Liver (tissue), 8 donors: ENCODE measurements at regions not wholly inside any gene's neighbourhood (a gene's known extent, or its start where the extent isn't known, plus 50 kb on each side); places are given as distances from the start of the nearest gene placed in this dataset.

ENCODE experiments used
- DNase-seq: peaks from one replicate; pipeline ENCODE4 v3.0.0-alpha.2; 2017; ENCODE audit warnings: low spot score
- H3K27ac ChIP-seq, 2 donors: one replicate each; pipeline ENCODE4 v1.7.0; 2013; ENCODE audit warnings: inconsistent platforms in 2 of 2, low read length in 2 of 2, control low read depth in 1 of 2, low read depth in 1 of 2, mild to moderate bottlenecking in 1 of 2
- H3K27me3 ChIP-seq, 4 donors: one replicate each; pipeline versions ENCODE4 v1.6.1 to v1.7.0; 2013; ENCODE audit warnings: low read length in 3 of 4, inconsistent platforms in 1 of 4, mild to moderate bottlenecking in 1 of 4, moderate library complexity in 1 of 4; ENCODE audit not compliant: control insufficient read depth in 4 of 4, insufficient read depth in 4 of 4
- H3K36me3 ChIP-seq, 4 donors: one replicate each; pipeline versions ENCODE4 v1.6.1 to v1.7.0; 2013; ENCODE audit warnings: low read length in 3 of 4, mild to moderate bottlenecking in 3 of 4, low read depth in 1 of 4, moderate library complexity in 1 of 4; ENCODE audit not compliant: control insufficient read depth in 4 of 4, insufficient read depth in 3 of 4
- H3K4me1 ChIP-seq, 4 donors: one replicate each; pipeline versions ENCODE4 v1.6.1 to v1.7.0; 2013; ENCODE audit warnings: low read length in 3 of 4, mild to moderate bottlenecking in 3 of 4, moderate library complexity in 1 of 4; ENCODE audit not compliant: control insufficient read depth in 4 of 4, insufficient read depth in 4 of 4
- H3K4me3 ChIP-seq, 3 donors: one replicate each; pipeline versions ENCODE4 v1.6.1 to v1.7.0; 2013; ENCODE audit warnings: low read length in 3 of 3, control low read depth in 1 of 3, low read depth in 1 of 3, mild to moderate bottlenecking in 1 of 3
- H3K9ac ChIP-seq, 2 donors: one replicate each; pipeline ENCODE4 v1.7.0; 2013; ENCODE audit warnings: low read length in 2 of 2, mild to moderate bottlenecking in 2 of 2, moderate library complexity in 2 of 2, control low read depth in 1 of 2, low read depth in 1 of 2
- H3K9me3 ChIP-seq, 4 donors: one replicate each; pipeline versions ENCODE4 v1.6.1 to v1.7.0; 2013; ENCODE audit warnings: low read length in 3 of 4; ENCODE audit not compliant: control insufficient read depth in 4 of 4
- EGR1 ChIP-seq, 2 donors: IDR thresholded peaks; 2 replicates each; pipeline ENCODE4 v1.6.1; 2016 to 2018; ENCODE audit warnings: antibody characterized with exemption in 2 of 2, low read depth in 2 of 2
- FOXA1 ChIP-seq: IDR thresholded peaks from 2 replicates; pipeline ENCODE4 v1.6.1; 2016; ENCODE audit warnings: antibody characterized with exemption
- GABPA ChIP-seq, 2 donors: IDR thresholded peaks in 1 of 2; conservative IDR thresholded peaks in 1 of 2; 2 replicates each; pipeline ENCODE4 v1.6.1; 2016; ENCODE audit warnings: antibody characterized with exemption in 2 of 2, mild to moderate bottlenecking in 1 of 2, moderate library complexity in 1 of 2
- HNF4A ChIP-seq, 2 donors: conservative IDR thresholded peaks; 2 replicates each; pipeline ENCODE4 v1.6.1; 2016; ENCODE audit warnings: antibody characterized with exemption in 2 of 2, mild to moderate bottlenecking in 2 of 2
- HNF4G ChIP-seq: IDR thresholded peaks from 2 replicates; pipeline ENCODE4 v1.6.1; 2016; ENCODE audit warnings: antibody characterized with exemption
- JUND ChIP-seq, 2 donors: IDR thresholded peaks; 2 replicates each; pipeline ENCODE4 v1.6.1; 2016; ENCODE audit warnings: antibody characterized with exemption in 2 of 2
- NR2F2 ChIP-seq: IDR thresholded peaks from 2 replicates; pipeline ENCODE4 v1.6.1; 2016; ENCODE audit warnings: antibody characterized with exemption
- RAD21 ChIP-seq, 2 donors: IDR thresholded peaks; 2 replicates each; pipeline ENCODE4 v1.6.1; 2016; ENCODE audit warnings: antibody characterized with exemption in 2 of 2, mild to moderate bottlenecking in 2 of 2
- RXRA ChIP-seq, 2 donors: IDR thresholded peaks; 2 replicates each; pipeline ENCODE4 v1.6.1; 2017 to 2018; ENCODE audit warnings: antibody characterized with exemption in 2 of 2, mild to moderate bottlenecking in 1 of 2
- SP1 ChIP-seq: IDR thresholded peaks from 2 replicates; pipeline ENCODE4 v1.6.1; 2018; ENCODE audit warnings: antibody characterized with exemption, mild to moderate bottlenecking
- TAF1 ChIP-seq: conservative IDR thresholded peaks from 2 replicates; pipeline ENCODE4 v1.6.1; 2016; ENCODE audit warnings: antibody characterized with exemption, mild to moderate bottlenecking
- WGBS: extraction: QIAGEN DNeasy Blood & Tissue Kit; methylation state at CpG from one replicate; pipeline ENCODE4 v1.1.7; 2013; 5-methylcytosine and 5-hydroxymethylcytosine counted together
- TF ChIP-seq, protein P1 (sequence below): IDR thresholded peaks from 2 replicates; pipeline ENCODE4 v1.6.1; 2016; ENCODE audit warnings: antibody characterized with exemption
- TF ChIP-seq, protein P2 (sequence below): IDR thresholded peaks from 2 replicates; pipeline ENCODE4 v1.6.1; 2016; ENCODE audit warnings: antibody characterized with exemption
- TF ChIP-seq, protein P3 (sequence below): fragments of 150-350 bp; IDR thresholded peaks from 2 replicates; pipeline ENCODE4 v1.5.1; 2017; ENCODE audit warnings: improper control_type of control experiment, low read depth, low read length; ENCODE audit not compliant: missing input control
- TF ChIP-seq, protein P4 (sequence below): IDR thresholded peaks from 2 replicates; pipeline ENCODE4 v1.6.1; 2016; ENCODE audit warnings: antibody characterized with exemption
- donor health status: healthy.
- donor health status: healthy.
- donor health status: healthy.
- donor health status: healthy.
- donor health status: healthy.

DNA sequence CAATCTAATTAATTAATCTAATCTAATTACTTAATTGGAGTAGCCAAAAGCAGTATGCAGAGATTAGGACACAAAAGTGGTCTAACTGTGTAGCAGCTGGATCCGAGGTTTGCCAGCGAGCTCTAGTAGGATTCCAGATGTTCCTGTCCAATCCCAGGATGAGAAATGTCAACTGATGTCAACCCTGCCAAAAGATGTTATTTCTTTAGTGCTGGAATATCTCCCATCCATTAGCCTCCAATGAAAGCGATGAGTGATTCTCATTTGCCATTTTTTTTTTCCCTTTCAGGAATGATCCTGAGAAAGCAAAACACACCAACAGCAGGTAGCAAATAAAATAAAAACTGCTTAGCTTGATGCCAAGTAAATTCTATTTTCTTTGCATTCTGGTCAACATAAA is 372.9 kb downstream of the STIM2 start:
- Histone ChIP-seq H3K27me3 (no peaks in the 10 kb centered on the region), H3K4me1 (no peaks in the 10 kb centered on the region), H3K9ac (no peak overlapping the region), H3K27ac (no peak overlapping the region), H3K4me3 (no peak overlapping the region), H3K9me3 (no peaks in the 10 kb centered on the region), H3K36me3 (no peaks in the 10 kb centered on the region)
- DNase-seq: no peak
- WGBS: 80% methylated on average over 3 of the region's 3 CpGs
- TF ChIP-seq FOXA1 (no peak), EGR1 (IDR thresholded peaks at IDR 0.05; ENCODE audit: low read depth in 2 of 2) (no peak), RXRA (IDR thresholded peaks at IDR 0.05) (no peak), HNF4G (no peak), TAF1 (no peak), NR2F2 (no peak), RAD21 (IDR thresholded peaks at IDR 0.05) (no peak), GABPA (IDR thresholded peaks at IDR 0.05 in 1 of 2, conservative IDR thresholded peaks at IDR 0.05 in 1 of 2) (no peak), JUND (IDR thresholded peaks at IDR 0.05) (no peak)
- TF ChIP-seq, protein P1, sequence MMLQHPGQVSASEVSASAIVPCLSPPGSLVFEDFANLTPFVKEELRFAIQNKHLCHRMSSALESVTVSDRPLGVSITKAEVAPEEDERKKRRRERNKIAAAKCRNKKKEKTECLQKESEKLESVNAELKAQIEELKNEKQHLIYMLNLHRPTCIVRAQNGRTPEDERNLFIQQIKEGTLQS: no peak
- TF ChIP-seq, protein P2, sequence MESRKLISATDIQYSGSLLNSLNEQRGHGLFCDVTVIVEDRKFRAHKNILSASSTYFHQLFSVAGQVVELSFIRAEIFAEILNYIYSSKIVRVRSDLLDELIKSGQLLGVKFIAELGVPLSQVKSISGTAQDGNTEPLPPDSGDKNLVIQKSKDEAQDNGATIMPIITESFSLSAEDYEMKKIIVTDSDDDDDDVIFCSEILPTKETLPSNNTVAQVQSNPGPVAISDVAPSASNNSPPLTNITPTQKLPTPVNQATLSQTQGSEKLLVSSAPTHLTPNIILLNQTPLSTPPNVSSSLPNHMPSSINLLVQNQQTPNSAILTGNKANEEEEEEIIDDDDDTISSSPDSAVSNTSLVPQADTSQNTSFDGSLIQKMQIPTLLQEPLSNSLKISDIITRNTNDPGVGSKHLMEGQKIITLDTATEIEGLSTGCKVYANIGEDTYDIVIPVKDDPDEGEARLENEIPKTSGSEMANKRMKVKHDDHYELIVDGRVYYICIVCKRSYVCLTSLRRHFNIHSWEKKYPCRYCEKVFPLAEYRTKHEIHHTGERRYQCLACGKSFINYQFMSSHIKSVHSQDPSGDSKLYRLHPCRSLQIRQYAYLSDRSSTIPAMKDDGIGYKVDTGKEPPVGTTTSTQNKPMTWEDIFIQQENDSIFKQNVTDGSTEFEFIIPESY: no peak
- TF ChIP-seq, protein P3, sequence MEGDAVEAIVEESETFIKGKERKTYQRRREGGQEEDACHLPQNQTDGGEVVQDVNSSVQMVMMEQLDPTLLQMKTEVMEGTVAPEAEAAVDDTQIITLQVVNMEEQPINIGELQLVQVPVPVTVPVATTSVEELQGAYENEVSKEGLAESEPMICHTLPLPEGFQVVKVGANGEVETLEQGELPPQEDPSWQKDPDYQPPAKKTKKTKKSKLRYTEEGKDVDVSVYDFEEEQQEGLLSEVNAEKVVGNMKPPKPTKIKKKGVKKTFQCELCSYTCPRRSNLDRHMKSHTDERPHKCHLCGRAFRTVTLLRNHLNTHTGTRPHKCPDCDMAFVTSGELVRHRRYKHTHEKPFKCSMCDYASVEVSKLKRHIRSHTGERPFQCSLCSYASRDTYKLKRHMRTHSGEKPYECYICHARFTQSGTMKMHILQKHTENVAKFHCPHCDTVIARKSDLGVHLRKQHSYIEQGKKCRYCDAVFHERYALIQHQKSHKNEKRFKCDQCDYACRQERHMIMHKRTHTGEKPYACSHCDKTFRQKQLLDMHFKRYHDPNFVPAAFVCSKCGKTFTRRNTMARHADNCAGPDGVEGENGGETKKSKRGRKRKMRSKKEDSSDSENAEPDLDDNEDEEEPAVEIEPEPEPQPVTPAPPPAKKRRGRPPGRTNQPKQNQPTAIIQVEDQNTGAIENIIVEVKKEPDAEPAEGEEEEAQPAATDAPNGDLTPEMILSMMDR: no peak
- TF ChIP-seq, protein P4, sequence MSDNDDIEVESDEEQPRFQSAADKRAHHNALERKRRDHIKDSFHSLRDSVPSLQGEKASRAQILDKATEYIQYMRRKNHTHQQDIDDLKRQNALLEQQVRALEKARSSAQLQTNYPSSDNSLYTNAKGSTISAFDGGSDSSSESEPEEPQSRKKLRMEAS: no peak

DNA sequence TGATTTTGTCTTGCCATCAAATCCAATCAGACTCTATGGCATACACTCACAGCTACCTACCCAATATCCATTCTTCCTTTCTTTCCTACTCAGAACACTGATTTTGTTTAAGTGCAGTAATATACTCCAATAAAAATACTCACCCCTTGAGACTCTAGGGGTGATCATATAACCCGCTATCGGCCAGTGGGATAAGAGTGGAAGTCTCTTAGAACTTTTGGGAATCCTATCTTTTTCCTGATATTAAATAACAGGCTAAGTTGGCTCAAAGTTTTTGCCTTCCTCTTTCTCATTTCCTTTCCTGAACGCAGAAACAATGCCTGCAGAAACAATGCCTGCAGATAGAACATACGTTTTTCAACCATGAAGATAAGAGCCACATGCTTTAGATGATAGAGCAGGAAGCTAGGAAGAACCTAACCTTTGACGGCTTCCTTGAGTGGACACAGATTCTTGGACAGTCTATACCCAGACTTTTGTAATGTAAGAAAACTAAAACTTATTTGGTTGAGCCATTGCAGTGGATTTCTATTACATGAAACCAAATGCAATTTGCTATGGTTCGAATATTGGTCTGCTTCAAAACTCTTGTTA is 373.8 kb downstream of the STIM2 start:
- whole genome bisulfite sequencing: 56% methylated on average over 6 of the region's 6 CpGs
- H3K9ac ChIP-seq: no peak overlapping the region
- no peak for DNase-seq
- H3K27me3 ChIP-seq: no peaks in the 10 kb centered on the region
- no peaks in the 10 kb centered on the region for H3K9me3 ChIP-seq
- no peak overlapping the region for H3K4me3 ChIP-seq
- H3K4me1 ChIP-seq: no peaks in the 10 kb centered on the region
- H3K36me3 ChIP-seq: no peaks in the 10 kb centered on the region
- no peak overlapping the region for H3K27ac ChIP-seq
- TF ChIP-seq RAD21 (IDR thresholded peaks at IDR 0.05) (no peak), GABPA (IDR thresholded peaks at IDR 0.05 in 1 of 2, conservative IDR thresholded peaks at IDR 0.05 in 1 of 2) (no peak), HNF4G (no peak), JUND (IDR thresholded peaks at IDR 0.05) (no peak), NR2F2 (no peak), FOXA1 (no peak), HNF4A (conservative IDR thresholded peaks at IDR 0.05) (no peak), SP1 (no peak), RXRA (IDR thresholded peaks at IDR 0.05) (no peak), TAF1 (no peak)
- TF ChIP-seq, protein P1: no peak
- TF ChIP-seq, protein P4: no peak
- TF ChIP-seq, protein P2: no peak
